ENCODE measurements at regions not wholly inside any gene's neighbourhood (a gene's known extent, or its start where the extent isn't known, plus 50 kb on each side); places are given as distances from the start of the nearest gene placed in this dataset.
A peak's percentile ranks its signal among the peaks of the same experiment; 100 is the strongest.

GRCh38 chr7:85883-86515, 106.4 kb upstream of the FAM20C start:
- no peak for DNase-seq

DNA sequence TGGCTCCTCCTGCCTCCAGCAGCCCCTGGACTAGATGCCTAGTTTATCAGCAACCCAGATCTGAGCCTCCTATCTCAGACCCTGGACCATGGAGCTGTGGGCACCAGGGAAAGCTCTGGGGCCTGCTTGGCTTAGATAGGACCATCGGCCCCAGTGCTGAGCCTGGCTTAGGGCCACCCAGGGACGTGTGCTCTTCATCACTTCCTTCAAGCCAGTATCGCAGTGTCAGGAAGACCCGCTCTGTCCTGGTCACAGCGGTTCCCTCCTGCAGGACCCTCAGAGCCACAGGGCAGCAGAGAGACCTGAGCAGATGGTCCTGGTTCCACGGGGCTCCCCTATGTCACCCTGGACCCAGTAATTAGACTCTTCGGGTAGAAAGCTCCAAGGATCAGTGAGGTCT, 105.7 kb upstream of the FAM20C start:
- no peak for DNase-seq

GRCh38 chr7:87047-87446, 105.3 kb upstream of the FAM20C start:
- peak; percentile 15 for DNase-seq

DNA sequence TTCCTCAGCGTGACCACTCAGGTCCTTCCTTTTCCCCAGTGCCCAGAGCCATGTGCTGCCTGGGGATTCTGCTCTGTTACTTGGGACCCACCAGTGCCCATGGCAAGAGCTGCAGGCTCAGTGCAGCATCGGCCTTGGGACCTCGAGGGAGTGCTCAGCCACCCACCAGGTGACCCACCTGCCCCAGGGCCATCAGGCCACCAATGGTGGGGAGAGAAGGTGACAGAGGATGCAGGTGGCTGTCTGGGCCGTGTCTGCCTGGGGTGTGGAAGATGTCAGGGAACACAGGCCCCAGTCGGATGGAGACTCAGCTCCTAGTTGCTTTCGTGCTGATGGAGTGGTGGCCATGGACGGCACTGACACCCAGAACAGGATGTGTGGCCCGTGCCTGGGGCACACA, 104.7 kb upstream of the FAM20C start:
- no peak for DNase-seq

- no peak for DNase-seq
Measured at GRCh38 chr7:88095-88926, 104.1 kb upstream of the FAM20C start.

GRCh38 chr7:88927-89231, 103.5 kb upstream of the FAM20C start:
- no peak for DNase-seq

- DNase-seq, result no peak
Measured at GRCh38 chr7:89232-90019, 102.9 kb upstream of the FAM20C start.

GRCh38 chr7:90111-91063, 102.0 kb upstream of the FAM20C start:
- DNase-seq, result no peak

GRCh38 chr7:91396-92175, 100.8 kb upstream of the FAM20C start:
- no peak for DNase-seq

GRCh38 chr7:92231-92674, 100.1 kb upstream of the FAM20C start:
- peak; percentile 18 for DNase-seq

GRCh38 chr7:92888-93672, 99.3 kb upstream of the FAM20C start:
- no peak for DNase-seq

- no peak for DNase-seq
Measured at GRCh38 chr7:94251-94801, 98.0 kb upstream of the FAM20C start.

DNA sequence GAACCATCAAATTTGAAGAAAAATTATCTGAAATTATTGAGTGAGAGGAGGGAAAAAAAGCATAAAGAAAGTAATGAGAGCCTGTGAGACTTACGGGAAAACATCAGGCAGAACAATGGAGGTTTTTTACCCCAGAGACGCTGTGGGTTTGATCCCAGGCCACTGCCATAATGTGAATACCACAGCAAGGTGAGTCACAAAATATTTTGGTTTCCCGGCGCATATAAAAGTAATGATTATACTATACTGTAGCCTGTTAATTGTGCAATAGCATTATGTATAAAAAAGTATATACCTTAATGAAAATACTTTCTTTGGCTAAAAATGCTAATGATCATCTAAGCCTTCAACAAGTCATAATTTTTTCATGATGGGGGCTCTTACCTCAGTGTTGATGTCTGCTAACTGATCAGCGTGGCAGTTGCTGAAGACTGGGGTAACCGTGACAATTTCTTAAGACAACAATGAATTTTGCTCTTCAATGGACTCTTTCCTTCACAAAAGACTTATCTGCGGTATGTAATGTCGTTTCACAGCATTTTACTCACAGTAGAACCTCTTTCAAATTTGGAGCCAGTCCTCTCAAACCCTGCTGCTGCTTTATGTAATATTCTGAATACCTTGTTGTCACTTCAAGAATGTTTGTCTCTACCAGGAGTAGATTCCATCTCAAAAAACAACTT, 97.0 kb upstream of the FAM20C start:
- no peak for DNase-seq

- no peak for DNase-seq
Measured at GRCh38 chr7:95863-96260, 96.5 kb upstream of the FAM20C start.

DNA sequence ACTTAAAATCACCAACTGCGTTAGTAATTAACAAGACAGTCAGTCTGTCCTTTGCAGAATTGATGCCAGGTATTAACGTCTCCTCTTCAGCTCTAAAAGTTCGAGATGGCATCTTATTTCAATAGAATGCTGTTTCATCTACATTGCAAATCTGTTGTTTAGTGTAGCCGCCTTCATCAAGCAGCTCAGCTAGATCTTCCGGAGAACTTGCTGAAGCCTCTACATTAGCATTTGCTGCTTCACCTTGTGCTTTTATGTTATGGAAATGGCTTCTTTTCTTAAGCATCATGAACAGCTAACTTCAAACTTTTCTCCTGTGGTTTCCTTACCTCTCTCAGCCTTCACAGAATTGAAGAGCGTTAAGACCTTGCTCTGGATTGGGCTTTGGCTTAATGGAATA, 95.5 kb upstream of the FAM20C start:
- no peak for DNase-seq

GRCh38 chr7:97310-97841, 95.0 kb upstream of the FAM20C start:
- no peak for DNase-seq

DNA sequence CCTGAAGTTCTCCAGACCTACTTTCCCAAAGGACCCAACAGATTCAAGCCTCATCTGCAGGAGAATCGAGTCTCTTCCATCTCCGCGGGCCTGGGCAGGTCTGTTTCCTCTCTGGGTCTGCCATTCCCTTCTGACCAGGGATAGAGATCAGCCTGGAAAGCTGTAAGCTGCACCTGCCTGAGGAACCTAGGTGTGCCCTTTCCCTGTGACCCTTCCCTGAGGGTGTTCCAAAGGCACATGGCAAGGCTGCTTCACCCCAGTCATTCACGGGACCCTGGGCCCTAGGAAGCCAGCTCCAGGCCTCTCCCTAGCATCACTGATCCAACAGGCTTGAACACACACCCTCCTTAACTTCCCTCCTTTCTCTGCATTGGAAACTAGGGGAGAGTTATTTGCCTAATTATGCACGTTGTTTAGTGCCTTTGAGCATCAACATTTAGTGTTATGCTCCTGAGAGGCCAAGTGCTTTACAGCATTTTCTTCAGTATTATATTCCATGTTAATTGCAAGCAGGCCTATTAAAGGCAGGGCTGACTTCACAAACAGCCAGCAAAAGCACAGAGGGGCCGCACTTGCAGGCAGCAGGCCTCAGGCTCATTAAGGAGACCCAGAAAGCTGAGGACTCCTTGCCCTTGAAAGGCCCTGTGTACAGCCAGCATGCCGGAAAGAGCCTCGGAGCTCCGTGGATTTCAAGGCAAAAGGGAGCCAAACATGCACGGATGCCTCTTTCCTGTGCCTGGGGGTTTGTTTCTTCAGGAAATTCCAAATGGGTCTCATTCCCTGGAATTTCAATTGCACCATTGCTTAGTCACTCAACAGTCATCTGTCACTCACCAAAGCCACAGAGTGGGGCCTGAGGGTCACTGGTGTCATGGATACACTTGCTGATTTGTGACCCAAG, 91.0 kb upstream of the FAM20C start:
- no peak for DNase-seq

GRCh38 chr7:102047-102711, 90.2 kb upstream of the FAM20C start:
- no peak for DNase-seq

All from NCI-H1092 treated with DMSO at 0.1 percent for 48 hours (cell line).